A673 (cell line): ENCODE measurements at regions not wholly inside any gene's neighbourhood (a gene's known extent, or its start where the extent isn't known, plus 50 kb on each side); places are given as distances from the start of the nearest gene placed in this dataset.

Experiments
- BruUV-seq: library from RNA; stranded (reverse); fragments of 400-500 nt; replicated peaks from 2 replicates; lab custom pipeline; 2021; lab: Mats Ljungman, UMichigan
- CTCF ChIA-PET: fragments of 300-600 bp; sonication (Branson Sonifier 250); formaldehyde crosslinking; loops from one replicate; lab custom pipeline; 2022; ENCODE audit warnings: antibody characterized with exemption; lab: Charles Lee
- POLR2A ChIA-PET: fragments of 300-600 bp; sonication (Branson Sonifier 250); formaldehyde crosslinking; loops from one replicate; lab custom pipeline; 2022; ENCODE audit warnings: antibody characterized with exemption; ENCODE audit not compliant: low non-redundant PET; lab: Charles Lee
- DNase-seq: peaks from one replicate; pipeline ENCODE4 v3.0.0-alpha.2; 2015; ENCODE audit warnings: low spot score
- H3K27ac ChIP-seq: fragments of 200-600 bp; sonication (generic); 2 replicates; pipeline ENCODE4 v1.5.1; 2016; ENCODE audit warnings: mixed run types, low read depth, mild to moderate bottlenecking, mixed read lengths, antibody characterized with exemption, low read length; ENCODE audit not compliant: poor library complexity, severe bottlenecking
- H3K27me3 ChIP-seq: fragments of 200-600 bp; sonication (generic); replicated peaks from 2 replicates; pipeline ENCODE4 v1.6.1; 2017; ENCODE audit warnings: mixed run types, low read depth, mild to moderate bottlenecking, mixed read lengths, antibody characterized with exemption, low read length; ENCODE audit not compliant: insufficient read depth, poor library complexity
- H3K36me3 ChIP-seq: fragments of 200-600 bp; sonication (generic); 2 replicates; pipeline ENCODE4 v1.6.1; 2016; ENCODE audit warnings: mixed run types, mild to moderate bottlenecking, mixed read lengths, antibody characterized with exemption, low read length; ENCODE audit not compliant: insufficient read depth, poor library complexity, severe bottlenecking
- H3K4me1 ChIP-seq: fragments of 200-600 bp; sonication (generic); 2 replicates; pipeline ENCODE4 v1.6.1; 2017; ENCODE audit warnings: mixed run types, mild to moderate bottlenecking, mixed read lengths, antibody characterized with exemption, low read length; ENCODE audit not compliant: insufficient read depth, poor library complexity, severe bottlenecking
- H3K4me3 ChIP-seq: fragments of 200-600 bp; sonication (generic); 2 replicates; pipeline ENCODE4 v1.5.1; 2016; ENCODE audit warnings: low read depth, mixed run types, mild to moderate bottlenecking, mixed read lengths, low read length; ENCODE audit not compliant: poor library complexity, severe bottlenecking
- H3K9me3 ChIP-seq: fragments of 200-600 bp; sonication (generic); 2 replicates; pipeline ENCODE4 v1.6.1; 2016; ENCODE audit warnings: mixed run types, low read depth, mild to moderate bottlenecking, mixed read lengths, antibody characterized with exemption, low read length; ENCODE audit not compliant: poor library complexity, severe bottlenecking
- CTCF ChIP-seq: fragments of 300-800, 200-600 bp; sonication (generic); conservative IDR thresholded peaks from 2 replicates; pipeline ENCODE4 v1.5.1; 2017; ENCODE audit warnings: low read depth, mild to moderate bottlenecking, antibody characterized with exemption, low read length, moderate library complexity, mixed read lengths
- EZH2 ChIP-seq: fragments of 200-600 bp; sonication (generic); IDR thresholded peaks from 2 replicates; pipeline ENCODE4 v1.6.1; 2017; ENCODE audit warnings: borderline replicate concordance, low read depth, mild to moderate bottlenecking, mixed read lengths, antibody characterized with exemption, low read length; ENCODE audit not compliant: poor library complexity, severe bottlenecking
- intact Hi-C: fragments of 100-400 bp; cut with micrococcal nuclease; formaldehyde crosslinking; loops from one replicate; pipeline ENCODE4 v1.10.0; 2022; ENCODE audit not compliant: unreplicated experiment

- ChIA-PET POLR2A (no interaction called here), CTCF (no interaction called here)
- H3K27ac ChIP-seq, result no peak overlapping the region
- DNase-seq, result no peak
- H3K36me3 ChIP-seq, result no peaks in the 10 kb centered on the region
- TF ChIP-seq CTCF (no peak), EZH2 (no peak)
- intact Hi-C loops, result no loop called here
- no peaks in the 10 kb centered on the region for H3K4me1 ChIP-seq
- no peak overlapping the region for H3K4me3 ChIP-seq
- no TSS peak for BruUV-seq
- no peaks in the 10 kb centered on the region for H3K27me3 ChIP-seq
- no peaks in the 10 kb centered on the region for H3K9me3 ChIP-seq
These were observed 1688.4 kb upstream of the CDH9 start for GRCh38 chr5:28726815-28727214.

GRCh38 chr5:28725001-28725400 is 1686.6 kb upstream of the CDH9 start:
- no peaks in the 10 kb centered on the region for H3K9me3 ChIP-seq
- no peak overlapping the region for H3K27ac ChIP-seq
- POLR2A ChIA-PET, result no interaction called here
- H3K36me3 ChIP-seq, result no peaks in the 10 kb centered on the region
- CTCF ChIA-PET, result no interaction called here
- no peak overlapping the region for H3K4me3 ChIP-seq
- no peaks in the 10 kb centered on the region for H3K27me3 ChIP-seq
- TF ChIP-seq EZH2, result no peak
- TF ChIP-seq CTCF, result no peak
- no peaks in the 10 kb centered on the region for H3K4me1 ChIP-seq
- intact Hi-C loops, result no loop called here
- BruUV-seq, result no TSS peak
- DNase-seq, result no peak

GRCh38 chr5:28714907-28715698 is 1676.7 kb upstream of the CDH9 start:
- no peaks in the 10 kb centered on the region for H3K4me1 ChIP-seq
- TF ChIP-seq EZH2, result no peak
- TF ChIP-seq CTCF, result no peak
- no TSS peak for BruUV-seq
- H3K9me3 ChIP-seq, result no peaks in the 10 kb centered on the region
- POLR2A ChIA-PET, result no interaction called here
- intact Hi-C loops, result no loop called here
- CTCF ChIA-PET, result no interaction called here
- no peaks in the 10 kb centered on the region for H3K27me3 ChIP-seq
- no peaks in the 10 kb centered on the region for H3K36me3 ChIP-seq
- H3K4me3 ChIP-seq, result no peak overlapping the region
- no peak overlapping the region for H3K27ac ChIP-seq
- no peak for DNase-seq
